Ecto neural progenitor cell (in vitro differentiated cells): ENCODE measurements at regions not wholly inside any gene's neighbourhood (a gene's known extent, or its start where the extent isn't known, plus 50 kb on each side); places are given as distances from the start of the nearest gene placed in this dataset.
"Not testable (repeated sequence)": the region's sequence is repeated elsewhere in the genome, so short reads cannot be mapped to it uniquely, and the experiment has no call there.

ENCODE experiments used
- DNase-seq: peaks from one replicate; pipeline ENCODE4 v3.0.0-alpha.2; 2018; ENCODE audit warnings: low spot score

- DNase-seq: no peak
These were observed 98.1 kb upstream of the TAS2R1 start for GRCh38 chr5:9728261-9728660.

- no peak for DNase-seq
These were observed 96.8 kb upstream of the TAS2R1 start for GRCh38 chr5:9726931-9727330.

- DNase-seq: not testable (repeated sequence)
These were observed 95.1 kb upstream of the TAS2R1 start for GRCh38 chr5:9725265-9725664.

GRCh38 chr5:9724707-9725106, 94.6 kb upstream of the TAS2R1 start:
- no peak for DNase-seq

- no peak for DNase-seq
These were observed 92.5 kb upstream of the TAS2R1 start for GRCh38 chr5:9722601-9723180.

- no peak for DNase-seq
These were observed 91.0 kb upstream of the TAS2R1 start for GRCh38 chr5:9721161-9721560.

GRCh38 chr5:9720361-9720760, 90.2 kb upstream of the TAS2R1 start:
- no peak for DNase-seq

- no peak for DNase-seq
These were observed 86.7 kb upstream of the TAS2R1 start for GRCh38 chr5:9716838-9717281.

GRCh38 chr5:9715891-9716335, 85.8 kb upstream of the TAS2R1 start:
- no peak for DNase-seq

GRCh38 chr5:9713959-9714586, 83.9 kb upstream of the TAS2R1 start:
- DNase-seq: no peak

- no peak for DNase-seq
These were observed 83.2 kb upstream of the TAS2R1 start for GRCh38 chr5:9713356-9713755.

GRCh38 chr5:9712911-9713310, 82.8 kb upstream of the TAS2R1 start:
- DNase-seq: no peak

GRCh38 chr5:9712506-9712905, 82.4 kb upstream of the TAS2R1 start:
- no peak for DNase-seq

GRCh38 chr5:9710069-9710468, 79.9 kb upstream of the TAS2R1 start:
- no peak for DNase-seq

GRCh38 chr5:9707732-9708462, 77.7 kb upstream of the TAS2R1 start:
- DNase-seq: no peak

- DNase-seq: no peak
These were observed 69.5 kb upstream of the TAS2R1 start for GRCh38 chr5:9699681-9700080.

GRCh38 chr5:9698841-9699240, 68.7 kb upstream of the TAS2R1 start:
- DNase-seq: no peak

- DNase-seq: no peak
These were observed 68.1 kb upstream of the TAS2R1 start for GRCh38 chr5:9698125-9698826.

GRCh38 chr5:9692576-9692975, 62.4 kb upstream of the TAS2R1 start:
- DNase-seq: no peak

GRCh38 chr5:9691261-9691660, 61.1 kb upstream of the TAS2R1 start:
- DNase-seq: no peak

GRCh38 chr5:9690751-9691150, 60.6 kb upstream of the TAS2R1 start:
- DNase-seq: no peak

GRCh38 chr5:9686216-9686615, 56.1 kb upstream of the TAS2R1 start:
- no peak for DNase-seq

- DNase-seq: no peak
These were observed 51.6 kb upstream of the TAS2R1 start for GRCh38 chr5:9681706-9682105.
